Glomerular visceral epithelial cell (primary cell): ENCODE measurements at regions not wholly inside any gene's neighbourhood (a gene's known extent, or its start where the extent isn't known, plus 50 kb on each side); places are given as distances from the start of the nearest gene placed in this dataset.

Experiments
- DNase-seq: peaks from one replicate; pipeline ENCODE4 v3.0.0-alpha.2; 2016; ENCODE audit errors: extremely low spot score

- no peak for DNase-seq
Observed at GRCh38 chr17:31715446-31715845, 143.6 kb downstream of the COPRS start.

GRCh38 chr17:31704483-31704882 is 154.6 kb downstream of the COPRS start:
- DNase-seq = no peak

- no peak for DNase-seq
Observed at GRCh38 chr17:31702041-31702440, 157.0 kb downstream of the COPRS start.

- no peak for DNase-seq
Observed at GRCh38 chr17:31700973-31701372, 158.1 kb downstream of the COPRS start.

GRCh38 chr17:31699886-31700285 is 159.2 kb downstream of the COPRS start:
- no peak for DNase-seq

- no peak for DNase-seq
Observed at GRCh38 chr17:31699281-31699680, 159.8 kb downstream of the COPRS start.

- DNase-seq = no peak
Observed at GRCh38 chr17:31698751-31699150, 160.3 kb downstream of the COPRS start.

- no peak for DNase-seq
Observed at GRCh38 chr17:31697838-31698237, 161.2 kb downstream of the COPRS start.

GRCh38 chr17:31696703-31697325 is 162.2 kb downstream of the COPRS start:
- DNase-seq = no peak

GRCh38 chr17:31696184-31696602 is 162.9 kb downstream of the COPRS start:
- DNase-seq = peak; percentile 50

GRCh38 chr17:31695456-31696090 is 163.5 kb downstream of the COPRS start:
- no peak for DNase-seq

- no peak for DNase-seq
Observed at GRCh38 chr17:31693433-31694220, 165.4 kb downstream of the COPRS start.

- no peak for DNase-seq
Observed at GRCh38 chr17:31692632-31693031, 166.4 kb downstream of the COPRS start.

GRCh38 chr17:31692027-31692426 is 167.0 kb downstream of the COPRS start:
- no peak for DNase-seq

GRCh38 chr17:31691251-31691905 is 167.7 kb downstream of the COPRS start:
- no peak for DNase-seq

- no peak for DNase-seq
Observed at GRCh38 chr17:31690151-31690551, 168.9 kb downstream of the COPRS start.

- DNase-seq = peak; percentile 68
Observed at GRCh38 chr17:31688701-31689100, 170.3 kb downstream of the COPRS start.

- DNase-seq = no peak
Observed at GRCh38 chr17:31687505-31688126, 171.4 kb downstream of the COPRS start.

GRCh38 chr17:31686495-31686894 is 172.5 kb downstream of the COPRS start:
- no peak for DNase-seq

GRCh38 chr17:31684901-31685300 is 174.1 kb downstream of the COPRS start:
- no peak for DNase-seq

GRCh38 chr17:31680126-31680525 is 178.9 kb downstream of the COPRS start:
- no peak for DNase-seq

- DNase-seq = no peak
Observed at GRCh38 chr17:31679667-31680066, 179.4 kb downstream of the COPRS start.
